EH (cell line): ENCODE measurements at regions not wholly inside any gene's neighbourhood (a gene's known extent, or its start where the extent isn't known, plus 50 kb on each side); places are given as distances from the start of the nearest gene placed in this dataset.
"Not testable (repeated sequence)": the region's sequence is repeated elsewhere in the genome, so short reads cannot be mapped to it uniquely, and the experiment has no call there.

Source experiments
- DNase-seq: peaks from one replicate; pipeline ENCODE4 v3.0.0-alpha.2; 2015; ENCODE audit warnings: low read depth

GRCh38 chr1:194069168-194069830 lies 882.9 kb upstream of the B3GALT2 start:
- DNase-seq: peak; percentile 70

GRCh38 chr1:194068446-194069167 lies 882.2 kb upstream of the B3GALT2 start:
- DNase-seq: no peak

GRCh38 chr1:194067772-194068171 lies 881.4 kb upstream of the B3GALT2 start:
- DNase-seq: peak; percentile 84

- peak; percentile 34 for DNase-seq
These were observed 876.5 kb upstream of the B3GALT2 start for GRCh38 chr1:194062962-194063361.

- DNase-seq: peak; percentile 44
These were observed 876.1 kb upstream of the B3GALT2 start for GRCh38 chr1:194062526-194062925.

- DNase-seq: no peak
These were observed 874.1 kb upstream of the B3GALT2 start for GRCh38 chr1:194060481-194060880.

- DNase-seq: not testable (repeated sequence)
These were observed 871.9 kb upstream of the B3GALT2 start for GRCh38 chr1:194058268-194058667.

GRCh38 chr1:194056169-194056568 lies 869.8 kb upstream of the B3GALT2 start:
- DNase-seq: peak; percentile 53

GRCh38 chr1:194055536-194055935 lies 869.1 kb upstream of the B3GALT2 start:
- DNase-seq: peak; percentile 62

- DNase-seq: no peak
These were observed 866.3 kb upstream of the B3GALT2 start for GRCh38 chr1:194052514-194053338.

- DNase-seq: no peak
These were observed 861.5 kb upstream of the B3GALT2 start for GRCh38 chr1:194047921-194048320.

- DNase-seq: no peak
These were observed 860.8 kb upstream of the B3GALT2 start for GRCh38 chr1:194047206-194047605.

- peak; percentile 82 for DNase-seq
These were observed 859.0 kb upstream of the B3GALT2 start for GRCh38 chr1:194045416-194045815.

GRCh38 chr1:194044892-194045291 lies 858.5 kb upstream of the B3GALT2 start:
- no peak for DNase-seq

- DNase-seq: peak; percentile 45
These were observed 857.8 kb upstream of the B3GALT2 start for GRCh38 chr1:194043984-194044755.

GRCh38 chr1:194042736-194043135 lies 856.3 kb upstream of the B3GALT2 start:
- no peak for DNase-seq

GRCh38 chr1:194040496-194040895 lies 854.1 kb upstream of the B3GALT2 start:
- no peak for DNase-seq

- DNase-seq: no peak
These were observed 853.2 kb upstream of the B3GALT2 start for GRCh38 chr1:194039578-194039977.

GRCh38 chr1:194033646-194034045 lies 847.2 kb upstream of the B3GALT2 start:
- no peak for DNase-seq

GRCh38 chr1:194028002-194028401 lies 841.6 kb upstream of the B3GALT2 start:
- no peak for DNase-seq

GRCh38 chr1:194026422-194026821 lies 840.0 kb upstream of the B3GALT2 start:
- DNase-seq: no peak

- DNase-seq: peak; percentile 78
These were observed 838.2 kb upstream of the B3GALT2 start for GRCh38 chr1:194024659-194025058.
